ENCODE measurements at regions not wholly inside any gene's neighbourhood (a gene's known extent, or its start where the extent isn't known, plus 50 kb on each side); places are given as distances from the start of the nearest gene placed in this dataset.
"Not testable (repeated sequence)": the region's sequence is repeated elsewhere in the genome, so short reads cannot be mapped to it uniquely, and the experiment has no call there.

- no peak for DNase-seq
Observed at GRCh38 chr3:164741869-164742268, 336.4 kb downstream of the SI start.

- DNase-seq, result no peak
Observed at GRCh38 chr3:164737174-164737573, 341.1 kb downstream of the SI start.

DNA sequence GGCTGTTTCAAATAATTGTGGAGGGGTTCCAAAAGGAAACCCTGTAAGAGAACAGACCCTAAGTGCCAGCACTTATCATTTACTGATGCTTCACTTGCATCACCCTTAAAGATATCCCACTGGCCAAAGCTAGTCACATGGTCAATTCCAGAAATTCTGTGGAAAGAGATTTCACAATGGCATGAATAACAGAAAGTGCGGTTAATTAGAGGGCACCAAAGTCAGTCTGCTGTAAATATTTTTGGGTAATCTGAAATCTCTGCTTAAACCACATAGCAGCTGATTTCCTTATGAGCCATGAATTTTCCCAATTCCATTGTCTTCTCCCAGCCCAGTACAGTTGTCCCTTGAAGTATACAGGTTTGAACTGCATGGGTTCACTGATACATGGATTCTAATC, 346.1 kb downstream of the SI start:
- no peak for DNase-seq

- no peak for DNase-seq
Observed at GRCh38 chr3:164730815-164731360, 347.4 kb downstream of the SI start.

GRCh38 chr3:164723396-164723795, 354.9 kb downstream of the SI start:
- DNase-seq, result no peak

DNA sequence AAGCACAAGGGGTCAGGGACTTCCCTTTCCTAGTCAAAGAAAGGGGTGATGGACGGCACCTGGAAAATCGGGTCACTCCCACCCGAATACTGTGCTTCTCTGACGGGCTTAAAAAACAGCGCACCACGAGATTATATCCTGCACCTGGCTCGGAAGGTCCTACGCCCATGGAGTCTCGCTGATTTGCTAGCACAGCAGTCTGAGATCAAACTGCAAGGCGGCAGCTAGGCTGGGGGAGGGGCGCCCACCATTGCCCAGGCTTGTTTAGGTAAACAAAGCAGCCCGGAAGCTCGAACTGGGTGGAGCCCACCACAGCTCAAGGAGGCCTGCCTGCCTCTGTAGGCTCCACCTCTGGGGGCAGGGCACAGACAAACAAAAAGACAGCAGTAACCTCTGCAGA, 375.5 kb downstream of the SI start:
- DNase-seq, result not testable (repeated sequence)

DNA sequence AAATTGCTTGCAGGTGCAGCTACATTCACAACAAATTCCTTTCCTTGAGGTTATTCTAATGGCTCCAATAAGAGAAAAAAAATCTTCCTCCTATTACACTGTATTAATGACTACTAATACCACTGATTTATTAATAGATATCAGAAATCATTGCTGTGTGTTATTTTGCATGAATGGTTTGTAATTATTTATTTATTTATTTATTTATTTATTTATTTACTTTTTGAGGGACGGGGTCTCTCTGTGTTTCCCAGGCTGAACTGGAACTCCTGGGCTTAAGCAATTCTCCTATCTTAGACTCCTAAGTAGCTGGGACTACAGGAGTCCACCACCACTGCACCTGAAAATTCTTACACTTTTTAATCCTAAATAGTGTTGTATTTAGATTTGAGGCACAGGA, 390.4 kb downstream of the SI start:
- DNase-seq, result no peak

DNA sequence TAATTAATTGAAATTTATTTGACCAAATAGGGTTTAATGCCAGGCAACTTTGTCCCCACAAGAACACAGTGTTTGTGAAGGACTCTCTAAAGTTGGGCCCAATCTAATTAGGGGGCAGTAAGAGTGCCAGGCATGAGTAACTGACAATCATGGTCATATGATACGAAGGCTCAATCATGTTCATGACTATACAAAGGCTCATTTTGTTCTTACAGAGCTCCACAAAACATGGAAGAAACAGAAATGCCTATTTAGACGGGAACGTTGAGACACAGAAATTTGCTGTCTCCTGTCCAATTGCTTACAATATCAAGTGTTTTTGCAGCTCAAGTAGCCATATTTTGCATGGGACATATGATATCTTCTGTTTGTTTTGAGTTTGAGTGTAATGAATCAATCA, 391.1 kb downstream of the SI start:
- DNase-seq, result no peak

GRCh38 chr3:164683489-164683888, 394.8 kb downstream of the SI start:
- DNase-seq, result no peak

DNA sequence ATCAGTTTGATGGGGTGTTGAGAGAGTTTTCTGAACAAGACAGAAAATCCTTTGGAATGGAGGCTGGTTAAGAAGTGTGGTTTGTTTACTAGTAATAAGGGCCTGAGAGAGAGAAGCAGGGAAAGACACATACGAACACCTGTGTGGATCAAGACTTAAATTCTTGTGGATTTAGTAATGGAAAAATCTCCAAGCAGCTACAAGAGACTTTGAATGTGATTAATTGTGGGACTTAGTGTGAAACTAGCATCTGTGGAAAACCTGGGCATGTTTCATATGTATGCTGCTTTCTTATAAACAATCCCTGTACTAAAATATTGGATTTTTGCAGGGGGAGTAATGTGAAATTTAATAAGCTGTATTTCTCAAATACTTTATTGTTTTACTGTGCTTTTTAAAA, 399.1 kb downstream of the SI start:
- DNase-seq, result no peak

DNA sequence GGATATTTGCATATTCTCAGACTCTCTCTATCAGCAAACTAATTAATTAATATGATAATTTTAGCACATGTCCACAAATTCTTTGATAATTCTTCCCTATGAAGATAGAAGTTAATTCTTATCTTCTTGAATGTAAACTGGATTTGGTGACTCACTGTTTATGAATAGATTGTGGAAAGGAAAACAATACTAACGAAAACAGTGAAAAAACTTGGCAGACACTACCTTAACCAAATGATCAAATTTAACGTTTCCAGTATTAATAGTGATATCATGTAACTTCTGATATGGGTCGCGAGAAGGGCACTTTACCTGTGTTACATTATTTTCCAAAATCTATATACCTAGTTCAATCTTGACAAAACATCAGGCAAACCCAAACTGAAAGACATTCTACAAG, 401.0 kb downstream of the SI start:
- no peak for DNase-seq

- no peak for DNase-seq
Observed at GRCh38 chr3:164673738-164674137, 404.6 kb downstream of the SI start.

DNA sequence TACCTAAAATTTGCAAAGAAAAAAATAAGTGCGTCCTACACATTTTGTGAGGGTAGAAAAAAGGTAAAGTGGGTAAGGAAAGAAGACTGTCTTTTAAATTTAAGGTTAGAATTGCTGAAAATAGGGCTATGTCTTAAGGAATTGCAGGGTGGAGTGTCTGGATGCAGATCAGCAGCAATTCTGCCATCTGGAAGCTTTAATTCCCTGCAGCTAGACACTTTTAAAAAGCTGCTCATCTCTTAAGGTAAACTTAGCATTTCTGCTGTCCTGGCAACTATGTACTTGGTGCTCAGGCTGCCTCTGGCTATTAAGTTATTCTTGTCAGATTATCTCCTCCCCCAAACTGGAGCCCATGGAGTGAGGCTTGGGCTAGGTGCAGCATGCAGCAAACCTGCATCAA, 420.2 kb downstream of the SI start:
- no peak for DNase-seq

- DNase-seq, result no peak
Observed at GRCh38 chr3:164657631-164658030, 420.7 kb downstream of the SI start.

- no peak for DNase-seq
Observed at GRCh38 chr3:164655462-164655861, 422.8 kb downstream of the SI start.

GRCh38 chr3:164641071-164641470, 437.2 kb downstream of the SI start:
- DNase-seq, result no peak

- DNase-seq, result no peak
Observed at GRCh38 chr3:164640591-164640990, 437.7 kb downstream of the SI start.

DNA sequence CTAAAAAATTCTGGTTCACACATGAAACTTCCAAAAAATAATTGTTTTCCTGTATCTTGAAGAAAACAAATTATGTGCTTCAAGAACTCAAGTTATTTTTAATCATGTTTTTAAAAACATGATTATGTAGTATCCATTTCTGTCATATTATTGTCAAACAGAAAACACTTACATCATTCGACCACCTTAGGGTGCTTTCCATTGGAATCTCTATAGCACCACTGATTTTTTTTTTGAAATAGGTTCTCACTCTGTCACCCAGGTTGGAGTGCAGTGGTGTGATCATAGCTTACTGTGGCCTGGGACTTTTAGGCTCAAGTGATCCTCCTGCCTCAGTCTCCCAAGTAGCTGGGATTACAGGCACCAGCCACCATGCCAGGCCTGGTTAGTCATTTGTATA, 457.3 kb downstream of the SI start:
- DNase-seq, result no peak

DNA sequence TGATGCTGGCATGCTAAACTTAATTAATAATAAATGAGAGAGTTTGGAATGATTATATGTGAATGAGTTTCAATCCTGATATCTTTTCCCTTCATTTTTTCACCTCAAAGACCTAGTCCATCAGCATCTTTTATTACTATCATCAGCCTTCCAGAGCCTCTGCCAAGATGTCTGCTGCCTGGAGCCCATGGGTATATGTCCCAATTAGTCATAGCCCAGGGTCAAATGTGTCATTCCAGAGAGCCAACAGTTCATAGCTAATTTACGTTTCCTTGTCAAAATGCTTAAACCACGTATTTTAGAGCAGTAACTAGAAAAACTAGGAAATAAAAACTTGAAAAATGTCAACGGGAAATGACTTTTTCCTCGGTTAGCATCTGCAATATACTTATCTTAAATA, 457.9 kb downstream of the SI start:
- DNase-seq, result no peak

GRCh38 chr3:164612751-164613150, 465.5 kb downstream of the SI start:
- DNase-seq, result no peak

DNA sequence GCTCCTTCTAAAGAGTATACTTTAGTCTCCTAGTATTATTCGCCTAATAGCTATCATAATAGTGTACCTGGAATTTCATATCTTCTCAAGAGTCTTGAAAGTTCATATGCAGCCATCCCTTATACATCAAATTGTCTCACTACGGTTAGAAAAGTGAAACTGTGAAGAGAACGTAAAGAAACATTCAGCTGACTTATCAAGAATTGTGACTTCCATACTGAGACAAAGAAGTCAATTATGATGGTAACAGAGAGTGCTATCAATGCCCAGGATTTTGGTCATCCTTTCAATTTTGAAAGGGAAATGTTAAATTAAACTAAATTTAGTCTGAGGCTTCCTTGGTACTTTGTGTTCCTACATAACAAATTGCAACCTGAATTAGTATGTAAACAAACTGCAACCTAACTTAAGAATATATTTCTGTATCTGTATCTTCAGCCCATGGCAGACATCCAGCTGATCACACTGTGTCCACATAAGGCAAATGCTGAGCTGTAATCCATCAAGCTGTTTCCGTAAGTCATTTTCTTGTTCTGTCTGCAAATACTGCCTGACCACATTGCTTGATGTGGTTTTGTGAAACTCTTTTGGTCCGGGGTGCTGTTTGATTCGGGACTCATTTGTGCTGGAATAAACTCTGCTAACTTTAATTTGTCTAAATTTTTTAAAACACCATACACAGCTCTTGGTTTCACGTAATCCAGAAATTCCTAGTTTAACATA, 469.6 kb downstream of the SI start:
- DNase-seq, result no peak

GRCh38 chr3:164604687-164605086, 473.6 kb downstream of the SI start:
- DNase-seq, result no peak

- no peak for DNase-seq
Observed at GRCh38 chr3:164577667-164578210, 500.6 kb downstream of the SI start.

DNA sequence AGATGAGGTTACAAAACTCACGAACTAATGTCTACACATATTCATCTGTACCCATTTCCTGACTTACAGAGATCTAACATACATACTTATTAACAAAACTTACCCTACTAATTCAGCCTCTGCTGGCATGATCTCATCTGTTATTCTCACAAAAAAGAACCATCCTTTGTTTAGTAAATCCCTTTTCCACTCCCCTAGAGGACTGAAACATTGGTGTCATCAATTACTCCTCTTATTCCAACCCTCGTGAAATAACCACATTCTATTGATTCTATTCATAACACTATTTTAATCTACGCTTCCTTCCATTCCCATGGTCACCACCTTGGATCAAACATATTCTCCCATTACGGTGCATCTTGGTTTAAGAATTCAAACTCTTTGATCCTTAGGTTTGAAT, 505.9 kb downstream of the SI start:
- DNase-seq, result no peak

DNA sequence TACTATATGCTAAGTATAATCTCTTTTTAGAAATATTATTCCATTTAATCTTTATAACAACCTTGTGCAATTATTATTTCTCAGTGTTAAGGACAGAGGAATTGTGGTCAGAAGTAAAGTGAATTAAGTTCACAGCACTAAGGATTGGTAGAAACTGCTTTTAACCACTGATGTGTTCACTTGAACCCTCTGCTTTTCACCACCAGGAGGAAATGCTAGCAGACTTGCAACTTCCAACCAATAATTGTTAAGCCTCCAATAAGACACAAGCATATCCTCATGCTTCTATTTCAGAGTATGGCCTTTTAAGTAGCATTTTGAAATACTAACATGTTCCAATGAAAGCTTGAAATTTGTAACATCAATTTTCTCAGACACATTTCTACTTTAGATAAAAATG, 527.4 kb downstream of the SI start:
- no peak for DNase-seq

All from NCI-H187 treated with DMSO at 0.1 percent for 48 hours (cell line).